WTC11 (cell line): ENCODE measurements at regions not wholly inside any gene's neighbourhood (a gene's known extent, or its start where the extent isn't known, plus 50 kb on each side); places are given as distances from the start of the nearest gene placed in this dataset.

Experiments used
- CREM ChIP-seq: sonication (generic); formaldehyde crosslinking; IDR thresholded peaks from 2 replicates; pipeline ENCODE4 v1.8.1; 2022; ENCODE audit warnings: mild to moderate bottlenecking, missing genetic modification reagents, moderate library complexity
- JUN ChIP-seq: sonication (generic); formaldehyde crosslinking; IDR thresholded peaks from 2 replicates; pipeline ENCODE4 v1.8.0; 2023; ENCODE audit warnings: mild to moderate bottlenecking, missing genetic modification reagents
- NR3C1 ChIP-seq: sonication (generic); formaldehyde crosslinking; conservative IDR thresholded peaks from 2 replicates; pipeline ENCODE4 v1.8.1; 2023; ENCODE audit warnings: low read depth, mild to moderate bottlenecking, missing genetic modification reagents
- ZBTB21 ChIP-seq: sonication (generic); formaldehyde crosslinking; IDR thresholded peaks from 2 replicates; pipeline ENCODE4 v1.8.1; 2023; ENCODE audit warnings: mild to moderate bottlenecking, missing genetic modification reagents, borderline replicate concordance
- ZNF671 ChIP-seq: fragments of 250-450 bp; sonication (Bioruptor Pico); IDR thresholded peaks from 2 replicates; pipeline ENCODE4 v1.8.0; 2021; ENCODE audit warnings: mild to moderate bottlenecking
- TF ChIP-seq, protein P1 (sequence below): fragments of 200-600 bp; IDR thresholded peaks from 2 replicates; pipeline ENCODE4 v1.8.0; 2022; ENCODE audit warnings: antibody characterized with exemption

DNA sequence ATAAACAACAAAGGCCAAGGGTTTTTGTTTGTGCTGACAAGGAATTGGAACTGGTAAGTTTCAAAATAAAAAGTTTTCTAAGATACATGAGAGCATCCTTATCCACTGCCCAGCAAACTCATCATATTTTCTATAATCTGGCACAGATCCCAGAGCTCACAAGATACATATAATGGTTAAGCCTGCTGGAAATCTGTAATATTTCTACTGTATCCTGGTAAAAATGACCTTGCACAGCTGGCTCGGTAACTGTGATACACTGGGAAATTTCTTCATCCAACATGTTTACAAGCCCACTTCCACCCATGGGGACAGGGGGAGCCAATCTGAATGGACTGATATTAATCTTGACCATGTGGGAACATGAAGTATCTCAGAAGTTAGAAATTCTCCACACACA, 425.4 kb upstream of the MMADHC start:
- no peak for TF ChIP-seq ZNF671
- TF ChIP-seq, protein P1, sequence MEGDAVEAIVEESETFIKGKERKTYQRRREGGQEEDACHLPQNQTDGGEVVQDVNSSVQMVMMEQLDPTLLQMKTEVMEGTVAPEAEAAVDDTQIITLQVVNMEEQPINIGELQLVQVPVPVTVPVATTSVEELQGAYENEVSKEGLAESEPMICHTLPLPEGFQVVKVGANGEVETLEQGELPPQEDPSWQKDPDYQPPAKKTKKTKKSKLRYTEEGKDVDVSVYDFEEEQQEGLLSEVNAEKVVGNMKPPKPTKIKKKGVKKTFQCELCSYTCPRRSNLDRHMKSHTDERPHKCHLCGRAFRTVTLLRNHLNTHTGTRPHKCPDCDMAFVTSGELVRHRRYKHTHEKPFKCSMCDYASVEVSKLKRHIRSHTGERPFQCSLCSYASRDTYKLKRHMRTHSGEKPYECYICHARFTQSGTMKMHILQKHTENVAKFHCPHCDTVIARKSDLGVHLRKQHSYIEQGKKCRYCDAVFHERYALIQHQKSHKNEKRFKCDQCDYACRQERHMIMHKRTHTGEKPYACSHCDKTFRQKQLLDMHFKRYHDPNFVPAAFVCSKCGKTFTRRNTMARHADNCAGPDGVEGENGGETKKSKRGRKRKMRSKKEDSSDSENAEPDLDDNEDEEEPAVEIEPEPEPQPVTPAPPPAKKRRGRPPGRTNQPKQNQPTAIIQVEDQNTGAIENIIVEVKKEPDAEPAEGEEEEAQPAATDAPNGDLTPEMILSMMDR: no peak
- TF ChIP-seq NR3C1: no peak
- TF ChIP-seq CREM: no peak
- no peak for TF ChIP-seq ZBTB21
- TF ChIP-seq JUN (CRISPR knock-in tag): no peak
